HEK293 (cell line): ENCODE measurements at regions not wholly inside any gene's neighbourhood (a gene's known extent, or its start where the extent isn't known, plus 50 kb on each side); places are given as distances from the start of the nearest gene placed in this dataset.

Source experiments
- GLIS1 ChIP-seq: fragments of 450-650 bp; formaldehyde crosslinking; IDR thresholded peaks from 2 replicates; pipeline ENCODE4 v1.5.1; 2016; ENCODE audit warnings: missing biosample characterization, missing genetic modification characterization
- ZFP3 ChIP-seq: fragments of 450-650 bp; formaldehyde crosslinking; IDR thresholded peaks from 2 replicates; pipeline ENCODE4 v1.5.1; 2016; ENCODE audit warnings: low read depth, missing biosample characterization, missing genetic modification characterization

DNA sequence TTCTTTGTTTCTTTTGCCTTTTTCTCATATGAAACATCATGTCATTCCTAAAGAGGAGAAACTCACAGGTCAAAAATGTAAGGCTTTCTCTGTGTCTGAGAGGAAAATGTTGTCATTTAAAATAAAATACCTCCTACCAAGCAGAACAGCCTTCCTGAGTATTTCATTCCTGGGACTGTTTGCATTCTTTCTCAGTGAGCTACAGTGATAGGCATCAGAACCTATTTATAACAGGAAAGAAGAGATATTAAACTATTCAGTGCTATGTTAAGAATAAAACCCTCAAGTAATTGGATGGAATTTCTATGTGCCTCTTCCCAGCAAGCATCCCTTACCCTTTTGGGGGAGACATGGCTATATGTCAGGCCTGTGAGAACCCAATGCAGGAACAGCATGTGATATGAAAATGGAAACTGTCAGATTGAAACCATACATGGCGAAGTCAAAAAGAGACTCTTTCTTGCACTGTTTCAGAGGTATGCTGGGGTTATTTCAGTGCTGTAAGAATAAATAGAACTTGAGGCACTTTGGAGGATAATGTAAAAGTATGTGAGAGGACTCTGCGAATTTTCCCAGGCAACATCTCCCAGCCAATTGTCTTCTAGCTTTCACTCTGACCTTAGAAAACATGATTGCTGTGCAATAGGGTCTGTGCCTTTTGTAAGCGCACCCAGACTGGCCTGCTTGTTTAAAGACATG lies 133.8 kb upstream of the CCN2 start:
- TF ChIP-seq GLIS1 (tag by site-specific recombination) (no peak), ZFP3 (tag by site-specific recombination) (no peak)
